H9 (cell line): ENCODE measurements at regions not wholly inside any gene's neighbourhood (a gene's known extent, or its start where the extent isn't known, plus 50 kb on each side); places are given as distances from the start of the nearest gene placed in this dataset.

Source experiments
- DNase-seq: peaks from one replicate; pipeline ENCODE4 v3.0.0-alpha.2; 2017
- H2AFZ ChIP-seq: one replicate; pipeline ENCODE4 v1.6.1; 2013; ENCODE audit warnings: mild to moderate bottlenecking, low read length, control low read depth, moderate library complexity
- H2AK5ac ChIP-seq: 2 replicates; pipeline ENCODE4 v1.6.1; 2013; ENCODE audit warnings: low read length, control low read depth, mixed read lengths; ENCODE audit not compliant: insufficient read length
- H2BK120ac ChIP-seq: one replicate; pipeline ENCODE4 v1.6.1; 2013; ENCODE audit warnings: low read depth, mild to moderate bottlenecking, low read length, control low read depth, inconsistent platforms; ENCODE audit not compliant: poor library complexity, severe bottlenecking
- H2BK12ac ChIP-seq: 2 replicates; pipeline ENCODE4 v1.6.1; 2013; ENCODE audit warnings: low read length, control low read depth, mixed read lengths, low read depth; ENCODE audit not compliant: insufficient read length
- H2BK15ac ChIP-seq: 2 replicates; pipeline ENCODE4 v1.6.1; 2013; ENCODE audit warnings: low read depth, low read length, control low read depth
- H2BK20ac ChIP-seq: one replicate; pipeline ENCODE4 v1.6.1; 2013; ENCODE audit warnings: low read depth, mild to moderate bottlenecking, low read length, control low read depth, inconsistent platforms; ENCODE audit not compliant: poor library complexity, severe bottlenecking
- H2BK5ac ChIP-seq: 2 replicates; pipeline ENCODE4 v1.6.1; 2013; ENCODE audit warnings: low read length, control low read depth, mixed read lengths; ENCODE audit not compliant: insufficient read length
- H3K14ac ChIP-seq: 2 replicates; pipeline ENCODE4 v1.6.1; 2013; ENCODE audit warnings: low read length, control low read depth; ENCODE audit not compliant: insufficient read depth
- H3K18ac ChIP-seq: 2 replicates; pipeline ENCODE4 v1.6.1; 2013; ENCODE audit warnings: low read depth, mild to moderate bottlenecking, mixed read lengths, low read length, control low read depth; ENCODE audit not compliant: insufficient read length
- H3K23ac ChIP-seq: 2 replicates; pipeline ENCODE4 v1.6.1; 2013; ENCODE audit warnings: low read length, control low read depth, mixed read lengths, low read depth; ENCODE audit not compliant: insufficient read length
- H3K23me2 ChIP-seq: 2 replicates; pipeline ENCODE4 v1.6.1; 2013; ENCODE audit warnings: low read depth, mild to moderate bottlenecking, mixed read lengths, low read length, control low read depth; ENCODE audit not compliant: insufficient read length, poor library complexity, severe bottlenecking
- H3K27ac ChIP-seq: 2 replicates; pipeline ENCODE4 v1.5.1; 2013; ENCODE audit warnings: low read length, control low read depth, mixed read lengths, low read depth; ENCODE audit not compliant: insufficient read length
- H3K27me3 ChIP-seq: 2 replicates; pipeline ENCODE4 v1.6.1; 2013; ENCODE audit warnings: low read length, control low read depth, inconsistent platforms; ENCODE audit not compliant: insufficient read depth
- H3K4ac ChIP-seq: 2 replicates; pipeline ENCODE4 v1.6.1; 2013; ENCODE audit warnings: low read depth, mild to moderate bottlenecking, control low read depth, inconsistent platforms, low read length, moderate library complexity
- H3K4me1 ChIP-seq: 2 replicates; pipeline ENCODE4 v1.6.1; 2013; ENCODE audit warnings: low read length, control low read depth, inconsistent platforms; ENCODE audit not compliant: insufficient read depth
- H3K4me2 ChIP-seq: 2 replicates; pipeline ENCODE4 v1.6.1; 2013; ENCODE audit warnings: low read length, control low read depth, mixed read lengths; ENCODE audit not compliant: insufficient read length, insufficient read depth
- H3K56ac ChIP-seq: 2 replicates; pipeline ENCODE4 v1.6.1; 2013; ENCODE audit warnings: low read depth, mild to moderate bottlenecking, mixed read lengths, low read length, control low read depth; ENCODE audit not compliant: insufficient read length
- H3K79me1 ChIP-seq: 2 replicates; pipeline ENCODE4 v1.6.1; 2013; ENCODE audit warnings: low read depth, mild to moderate bottlenecking, moderate library complexity, low read length, control low read depth, inconsistent platforms; ENCODE audit not compliant: insufficient read depth, poor library complexity, severe bottlenecking
- H3K79me2 ChIP-seq: 2 replicates; pipeline ENCODE4 v1.6.1; 2013; ENCODE audit warnings: low read length, control low read depth, inconsistent platforms; ENCODE audit not compliant: insufficient read depth
- H3K9ac ChIP-seq: 2 replicates; pipeline ENCODE4 v1.6.1; 2013; ENCODE audit warnings: low read length, control low read depth, mixed read lengths; ENCODE audit not compliant: insufficient read length; ENCODE audit errors: extremely low read depth
- H3K9me3 ChIP-seq: one replicate; pipeline ENCODE4 v1.6.1; 2013; ENCODE audit warnings: low read depth, low read length, inconsistent platforms; ENCODE audit not compliant: control insufficient read depth
- H3T11ph ChIP-seq: one replicate; pipeline ENCODE4 v1.6.1; 2013; ENCODE audit warnings: mild to moderate bottlenecking, low read length, control low read depth, inconsistent platforms
- H4K20me1 ChIP-seq: one replicate; pipeline ENCODE4 v1.6.1; 2013; ENCODE audit not compliant: control insufficient read depth, insufficient read length, insufficient read depth
- H4K5ac ChIP-seq: 2 replicates; pipeline ENCODE4 v1.6.1; 2013; ENCODE audit warnings: low read depth, mild to moderate bottlenecking, mixed read lengths, low read length, control low read depth; ENCODE audit not compliant: insufficient read length
- H4K8ac ChIP-seq: replicated peaks from 2 replicates; pipeline ENCODE4 v1.6.1; 2013; ENCODE audit warnings: low read length, control low read depth, mixed read lengths, low read depth; ENCODE audit not compliant: insufficient read length
- H4K91ac ChIP-seq: 2 replicates; pipeline ENCODE4 v1.6.1; 2013; ENCODE audit warnings: low read depth, mild to moderate bottlenecking, moderate library complexity, mixed read lengths, low read length, control low read depth; ENCODE audit not compliant: insufficient read length
- H3K27ac Mint-ChIP-seq, 3 experiments: 2 replicates in 2 of 3; 3 replicates in 1 of 3; pipeline ENCODE4 v1.8.0; 2020 to 2021; ENCODE audit warnings: mixed read lengths in 3 of 3, mild to moderate bottlenecking in 1 of 3, moderate library complexity in 1 of 3
- H3K27me3 Mint-ChIP-seq: 2 replicates; pipeline ENCODE4 v1.8.0; 2021; ENCODE audit warnings: low read depth, mild to moderate bottlenecking, moderate library complexity, mixed read lengths
- H3K36me3 Mint-ChIP-seq, 3 experiments: 2 replicates in 2 of 3; 3 replicates in 1 of 3; pipeline ENCODE4 v1.8.0; 2020 to 2021; ENCODE audit warnings: low read depth in 3 of 3, mixed read lengths in 3 of 3; ENCODE audit not compliant: insufficient read depth in 1 of 3
- H3K4me1 Mint-ChIP-seq, 2 experiments: 2 replicates each; pipeline ENCODE4 v1.8.0; 2020; ENCODE audit warnings: mixed read lengths in 2 of 2
- H3K4me3 Mint-ChIP-seq, 2 experiments: 2 replicates in 1 of 2; 3 replicates in 1 of 2; pipeline ENCODE4 v1.8.0; 2020 to 2021; ENCODE audit warnings: mild to moderate bottlenecking in 2 of 2, mixed read lengths in 2 of 2, moderate library complexity in 1 of 2
- H3K9me3 Mint-ChIP-seq, 2 experiments: 2 replicates in 1 of 2; 3 replicates in 1 of 2; pipeline ENCODE4 v1.8.0; 2020; ENCODE audit warnings: mild to moderate bottlenecking in 2 of 2, mixed read lengths in 2 of 2, moderate library complexity in 1 of 2
- CTCF ChIP-seq: fragments of 200-600 bp; sonication (generic); conservative IDR thresholded peaks from 3 replicates; pipeline ENCODE4 v1.8.0; 2021; ENCODE audit warnings: antibody characterized with exemption, mild to moderate bottlenecking

- no peak for DNase-seq
- peaks cover 24 to 30% of the 10 kb centered on the region in 2 experiments for H3K4me1 Mint-ChIP-seq
Measured at GRCh38 chr6:105458084-105458483, 55.2 kb upstream of the PREP start.

More at GRCh38 chr6:105458084-105458483, 55.2 kb upstream of the PREP start:
- Histone ChIP-seq H3K23ac (no peak overlapping the region), H2BK20ac (no peak overlapping the region), H2BK5ac (no peak overlapping the region), H3K79me1 (no peaks in the 10 kb centered on the region), H3K18ac (no peak overlapping the region), H3T11ph (no peak overlapping the region), H2BK15ac (no peak overlapping the region), H3K4me2 (no peak overlapping the region), H4K8ac (no peak overlapping the region), H2BK12ac (no peak overlapping the region), H4K5ac (no peak overlapping the region), H3K79me2 (no peaks in the 10 kb centered on the region), H2AFZ (no peak overlapping the region), H3K4me1 (peaks cover 2% of the 10 kb centered on the region; the same call in 1 of the 2 replicates), H2BK120ac (no peak overlapping the region), H4K20me1 (no peaks in the 10 kb centered on the region), H3K9me3 (no peaks in the 10 kb centered on the region), H3K27ac (no peak overlapping the region), H3K23me2 (no peaks in the 10 kb centered on the region), H3K14ac (no peak overlapping the region), H3K4ac (no peak overlapping the region), H4K91ac (no peak overlapping the region), H3K27me3 (no peaks in the 10 kb centered on the region), H2AK5ac (no peak overlapping the region), H3K9ac (no peak overlapping the region), H3K56ac (no peak overlapping the region)
- Mint-ChIP-seq H3K27ac (no peak overlapping the region; a peak in 1 of 7 replicates), H3K9me3 (peaks cover 2 to 8% of the 10 kb centered on the region in 2 experiments; a peak in 2 of 5 replicates), H3K27me3 (no peaks in the 10 kb centered on the region), H3K36me3 (peaks cover 0 to 7% (median 0%) of the 10 kb centered on the region in 3 experiments; a peak in 4 of 7 replicates), H3K4me3 (no peak overlapping the region)
- TF ChIP-seq CTCF, result no peak
